Activated CD4-positive, alpha-beta T cell treated with anti-CD3 and anti-CD28 coated beads, Interleukin-2, amount 10 ng/mL, durations not matched to agents 24 days and 14 days (primary cell): ENCODE measurements at regions not wholly inside any gene's neighbourhood (a gene's known extent, or its start where the extent isn't known, plus 50 kb on each side); places are given as distances from the start of the nearest gene placed in this dataset.
"Not testable (repeated sequence)": the region's sequence is repeated elsewhere in the genome, so short reads cannot be mapped to it uniquely, and the experiment has no call there.

Experiments
- DNase-seq: peaks from one replicate; pipeline ENCODE4 v3.0.0; 2022
- H3K27ac Mint-ChIP-seq: one replicate; pipeline ENCODE4 v1.8.0; 2022; ENCODE audit warnings: mild to moderate bottlenecking, mixed read lengths
- H3K27me3 Mint-ChIP-seq: one replicate; pipeline ENCODE4 v1.8.0; 2022; ENCODE audit warnings: mixed read lengths
- H3K36me3 Mint-ChIP-seq: one replicate; pipeline ENCODE4 v1.8.0; 2022; ENCODE audit warnings: low read depth, mild to moderate bottlenecking, mixed read lengths
- H3K4me1 Mint-ChIP-seq: one replicate; pipeline ENCODE4 v1.8.0; 2021; ENCODE audit warnings: mixed read lengths
- H3K4me3 Mint-ChIP-seq: one replicate; pipeline ENCODE4 v1.8.0; 2022; ENCODE audit warnings: mild to moderate bottlenecking, moderate library complexity, mixed read lengths
- H3K9me3 Mint-ChIP-seq: one replicate; pipeline ENCODE4 v1.8.0; 2021; ENCODE audit warnings: mixed read lengths
- intact Hi-C: fragments of 100-400 bp; cut with micrococcal nuclease; formaldehyde crosslinking; loops from one replicate; pipeline ENCODE4 v1.15.1; 2023

- intact Hi-C loops, H3K4me1 Mint-ChIP-seq, H3K27ac Mint-ChIP-seq: not testable (repeated sequence)
These were observed 66.9 kb upstream of the ADORA2B start for GRCh38 chr17:15877882-15878500.

GRCh38 chr17:15882058-15882720 is 62.7 kb upstream of the ADORA2B start:
- H3K27me3 Mint-ChIP-seq, result peaks cover 7% of the 10 kb centered on the region

More at GRCh38 chr17:15877882-15878500, 66.9 kb upstream of the ADORA2B start:
- DNase-seq, H3K9me3 Mint-ChIP-seq, H3K4me3 Mint-ChIP-seq, H3K36me3 Mint-ChIP-seq: not testable (repeated sequence)
- peaks cover 16% of the 10 kb centered on the region for H3K27me3 Mint-ChIP-seq

GRCh38 chr17:15882777-15883176 is 62.2 kb upstream of the ADORA2B start:
- Mint-ChIP-seq H3K9me3 (no peaks in the 10 kb centered on the region), H3K36me3 (no peaks in the 10 kb centered on the region), H3K4me1 (peaks cover 20% of the 10 kb centered on the region), H3K4me3 (no peak overlapping the region), H3K27ac (no peak overlapping the region), H3K27me3 (peaks cover 5% of the 10 kb centered on the region)
- DNase-seq, result no peak
- intact Hi-C loops, result no loop called here

More at GRCh38 chr17:15882058-15882720, 62.7 kb upstream of the ADORA2B start:
- Mint-ChIP-seq H3K4me1 (peaks cover 17% of the 10 kb centered on the region), H3K36me3 (no peaks in the 10 kb centered on the region), H3K27ac (no peak overlapping the region), H3K9me3 (no peaks in the 10 kb centered on the region), H3K4me3 (no peak overlapping the region)
- peak; percentile 37 for DNase-seq
- intact Hi-C loops, result no loop called here

- no peak overlapping the region for H3K4me3 Mint-ChIP-seq
- peak; percentile 51 for DNase-seq
- intact Hi-C loops, result no loop called here
- H3K27ac Mint-ChIP-seq, result no peak overlapping the region
- H3K27me3 Mint-ChIP-seq, result no peaks in the 10 kb centered on the region
- no peaks in the 10 kb centered on the region for H3K9me3 Mint-ChIP-seq
- H3K36me3 Mint-ChIP-seq, result no peaks in the 10 kb centered on the region
- H3K4me1 Mint-ChIP-seq, result peaks cover 20% of the 10 kb centered on the region
These were observed 61.3 kb upstream of the ADORA2B start for GRCh38 chr17:15883617-15884111.

GRCh38 chr17:15884731-15885130 is 60.2 kb upstream of the ADORA2B start:
- H3K9me3 Mint-ChIP-seq, result no peaks in the 10 kb centered on the region
- peaks cover 20% of the 10 kb centered on the region for H3K4me1 Mint-ChIP-seq
- H3K4me3 Mint-ChIP-seq, result no peak overlapping the region
- intact Hi-C loops, result loop anchor here (5.0 kb wide), 2 partner anchors 73 to 113 kb away; partner anchors contain the start of genes TTC19 and ZSWIM7
- no peak for DNase-seq
- no peaks in the 10 kb centered on the region for H3K36me3 Mint-ChIP-seq
- no peak overlapping the region for H3K27ac Mint-ChIP-seq
- H3K27me3 Mint-ChIP-seq, result no peaks in the 10 kb centered on the region

- peaks cover 20% of the 10 kb centered on the region for H3K4me1 Mint-ChIP-seq
- H3K9me3 Mint-ChIP-seq, result no peaks in the 10 kb centered on the region
- H3K27me3 Mint-ChIP-seq, result peaks cover 3% of the 10 kb centered on the region
- H3K27ac Mint-ChIP-seq, result no peak overlapping the region
- H3K36me3 Mint-ChIP-seq, result no peaks in the 10 kb centered on the region
- intact Hi-C loops, result loop anchor here (5.0 kb wide), 2 partner anchors 72 to 112 kb away; partner anchors contain the start of genes TTC19 and ZSWIM7
- H3K4me3 Mint-ChIP-seq, result no peak overlapping the region
- peak; percentile 60 for DNase-seq
These were observed 59.2 kb upstream of the ADORA2B start for GRCh38 chr17:15885770-15886169.

GRCh38 chr17:15886221-15886620 is 58.7 kb upstream of the ADORA2B start:
- Mint-ChIP-seq H3K27me3 (peaks cover 3% of the 10 kb centered on the region), H3K4me1 (peaks cover 20% of the 10 kb centered on the region), H3K36me3 (no peaks in the 10 kb centered on the region), H3K4me3 (peak overlapping the region; percentile 25), H3K27ac (peak overlapping the region; percentile 22), H3K9me3 (no peaks in the 10 kb centered on the region)
- DNase-seq, result peak; percentile 56
- intact Hi-C loops, result loop anchor here (5.0 kb wide), 2 partner anchors 71 to 111 kb away; partner anchors contain the start of genes TTC19 and ZSWIM7

- no peaks in the 10 kb centered on the region for H3K36me3 Mint-ChIP-seq
- H3K4me3 Mint-ChIP-seq, result no peak overlapping the region
- peak overlapping the region; percentile 60 for H3K27ac Mint-ChIP-seq
- no peaks in the 10 kb centered on the region for H3K9me3 Mint-ChIP-seq
- peaks cover 3% of the 10 kb centered on the region for H3K27me3 Mint-ChIP-seq
- intact Hi-C loops, result loop anchor here (5.0 kb wide), 2 partner anchors 70 to 110 kb away; partner anchors contain the start of genes TTC19 and ZSWIM7
- DNase-seq, result peak; percentile 73
- peaks cover 20% of the 10 kb centered on the region for H3K4me1 Mint-ChIP-seq
These were observed 58.1 kb upstream of the ADORA2B start for GRCh38 chr17:15886804-15887203.

- no peaks in the 10 kb centered on the region for H3K36me3 Mint-ChIP-seq
- intact Hi-C loops, result loop anchor here (5.0 kb wide), 2 partner anchors 69 to 109 kb away; partner anchors contain the start of genes TTC19 and ZSWIM7
- H3K4me1 Mint-ChIP-seq, result peaks cover 20% of the 10 kb centered on the region
- H3K4me3 Mint-ChIP-seq, result no peak overlapping the region
- no peak for DNase-seq
- no peak overlapping the region for H3K27ac Mint-ChIP-seq
- H3K27me3 Mint-ChIP-seq, result peaks cover 4% of the 10 kb centered on the region
- H3K9me3 Mint-ChIP-seq, result no peaks in the 10 kb centered on the region
These were observed 56.5 kb upstream of the ADORA2B start for GRCh38 chr17:15888436-15888835.

GRCh38 chr17:15890279-15890892 is 54.5 kb upstream of the ADORA2B start:
- no peaks in the 10 kb centered on the region for H3K9me3 Mint-ChIP-seq
- no peak overlapping the region for H3K4me3 Mint-ChIP-seq
- no peaks in the 10 kb centered on the region for H3K36me3 Mint-ChIP-seq
- DNase-seq, result no peak
- intact Hi-C loops, result no loop called here
- peaks cover 8% of the 10 kb centered on the region for H3K27me3 Mint-ChIP-seq
- H3K4me1 Mint-ChIP-seq, result peaks cover 18% of the 10 kb centered on the region
- no peak overlapping the region for H3K27ac Mint-ChIP-seq

GRCh38 chr17:15891318-15891717 is 53.6 kb upstream of the ADORA2B start:
- no peak overlapping the region for H3K27ac Mint-ChIP-seq
- H3K27me3 Mint-ChIP-seq, result peaks cover 8% of the 10 kb centered on the region
- H3K4me1 Mint-ChIP-seq, result peaks cover 11% of the 10 kb centered on the region
- no peak overlapping the region for H3K4me3 Mint-ChIP-seq
- DNase-seq, result no peak
- no peaks in the 10 kb centered on the region for H3K9me3 Mint-ChIP-seq
- H3K36me3 Mint-ChIP-seq, result no peaks in the 10 kb centered on the region
- intact Hi-C loops, result no loop called here

- no peak for DNase-seq
- Mint-ChIP-seq H3K27ac (no peak overlapping the region), H3K4me3 (no peak overlapping the region), H3K9me3 (no peaks in the 10 kb centered on the region), H3K27me3 (peaks cover 8% of the 10 kb centered on the region), H3K4me1 (peaks cover 8% of the 10 kb centered on the region), H3K36me3 (no peaks in the 10 kb centered on the region)
- intact Hi-C loops, result no loop called here
These were observed 52.7 kb upstream of the ADORA2B start for GRCh38 chr17:15892244-15892643.

- Mint-ChIP-seq H3K9me3 (no peaks in the 10 kb centered on the region), H3K36me3 (no peaks in the 10 kb centered on the region), H3K4me1 (peaks cover 10% of the 10 kb centered on the region), H3K27ac (no peak overlapping the region), H3K27me3 (peaks cover 8% of the 10 kb centered on the region), H3K4me3 (no peak overlapping the region)
- no peak for DNase-seq
- intact Hi-C loops, result no loop called here
These were observed 51.9 kb upstream of the ADORA2B start for GRCh38 chr17:15892731-15893657.
